Testis (tissue), 2 donors: ENCODE measurements at regions not wholly inside any gene's neighbourhood (a gene's known extent, or its start where the extent isn't known, plus 50 kb on each side); places are given as distances from the start of the nearest gene placed in this dataset.

Source experiments
- POLR2A ChIP-seq: fragments of 450-650 bp; IDR thresholded peaks from one replicate; pipeline ENCODE4 v1.6.1; 2017; ENCODE audit warnings: antibody characterized with exemption, mild to moderate bottlenecking, moderate library complexity
- TF ChIP-seq, protein P1 (sequence below), 3 experiments: fragments of 450-650 bp in 2 of 3; fragments of 200-600 bp in 1 of 3; sonication (generic) in 1 of 3; IDR thresholded peaks; one replicate each; pipeline ENCODE4 v1.5.1; 2016 to 2019; ENCODE audit warnings: antibody characterized with exemption in 3 of 3, mild to moderate bottlenecking in 2 of 3, moderate library complexity in 1 of 3

DNA sequence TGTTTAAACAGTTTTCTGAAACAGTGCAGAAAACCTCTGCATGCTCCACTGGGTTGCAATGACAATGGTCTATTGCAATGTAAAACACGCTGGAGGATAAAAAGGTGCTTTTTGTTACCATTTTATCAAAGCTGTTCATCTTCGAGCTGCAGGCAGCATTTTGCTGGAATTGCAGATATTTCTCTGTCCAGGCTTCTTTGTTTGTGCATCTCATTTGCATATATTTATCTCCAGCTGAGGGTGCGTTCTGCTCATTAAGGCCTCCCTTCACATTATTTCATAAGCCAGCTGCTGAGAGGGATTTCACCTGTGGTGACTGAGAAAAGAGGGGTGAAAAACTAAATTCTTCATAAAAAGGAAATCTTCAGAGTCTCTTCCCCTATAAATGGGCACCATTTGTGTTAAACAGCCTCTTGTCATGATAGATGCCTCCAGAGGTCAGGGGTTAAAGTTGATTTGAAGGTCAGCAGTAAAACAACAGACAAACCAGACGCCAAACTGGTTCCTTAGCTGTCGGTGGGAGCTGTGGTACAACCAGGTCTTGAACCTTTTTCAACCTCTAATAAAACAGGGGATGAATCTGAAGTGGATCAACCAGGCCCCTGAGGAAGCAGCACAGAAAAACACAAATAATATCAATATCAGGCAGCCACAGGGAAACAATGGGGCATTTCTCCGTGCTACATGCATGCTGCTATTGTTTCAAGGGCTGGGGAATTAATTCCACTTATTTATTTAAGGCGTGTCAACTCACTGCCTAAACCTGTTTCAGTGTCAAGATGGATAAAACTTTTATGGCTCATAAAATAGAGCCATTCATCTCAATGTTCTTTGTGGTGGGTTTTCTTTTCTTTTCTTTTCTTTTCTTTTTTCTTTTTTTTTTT is 265.1 kb downstream of the MEIS1 start:
- TF ChIP-seq, protein P1, sequence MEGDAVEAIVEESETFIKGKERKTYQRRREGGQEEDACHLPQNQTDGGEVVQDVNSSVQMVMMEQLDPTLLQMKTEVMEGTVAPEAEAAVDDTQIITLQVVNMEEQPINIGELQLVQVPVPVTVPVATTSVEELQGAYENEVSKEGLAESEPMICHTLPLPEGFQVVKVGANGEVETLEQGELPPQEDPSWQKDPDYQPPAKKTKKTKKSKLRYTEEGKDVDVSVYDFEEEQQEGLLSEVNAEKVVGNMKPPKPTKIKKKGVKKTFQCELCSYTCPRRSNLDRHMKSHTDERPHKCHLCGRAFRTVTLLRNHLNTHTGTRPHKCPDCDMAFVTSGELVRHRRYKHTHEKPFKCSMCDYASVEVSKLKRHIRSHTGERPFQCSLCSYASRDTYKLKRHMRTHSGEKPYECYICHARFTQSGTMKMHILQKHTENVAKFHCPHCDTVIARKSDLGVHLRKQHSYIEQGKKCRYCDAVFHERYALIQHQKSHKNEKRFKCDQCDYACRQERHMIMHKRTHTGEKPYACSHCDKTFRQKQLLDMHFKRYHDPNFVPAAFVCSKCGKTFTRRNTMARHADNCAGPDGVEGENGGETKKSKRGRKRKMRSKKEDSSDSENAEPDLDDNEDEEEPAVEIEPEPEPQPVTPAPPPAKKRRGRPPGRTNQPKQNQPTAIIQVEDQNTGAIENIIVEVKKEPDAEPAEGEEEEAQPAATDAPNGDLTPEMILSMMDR (IDR thresholded peaks at IDR 0.05), result no peak
- TF ChIP-seq POLR2A, result no peak
